Thoracic aorta (tissue), 2 donors: ENCODE measurements at regions not wholly inside any gene's neighbourhood (a gene's known extent, or its start where the extent isn't known, plus 50 kb on each side); places are given as distances from the start of the nearest gene placed in this dataset.

Experiments
- ATAC-seq: fragments of 150-250 bp; one replicate; pipeline ENCODE4 v1.8.0; 2017; ENCODE audit warnings: low read depth; ENCODE audit not compliant: insufficient number of reproducible peaks, low FRiP score
- DNase-seq: peaks from one replicate; pipeline ENCODE4 v3.0.0-alpha.2; 2020; ENCODE audit warnings: low spot score
- H3K27ac ChIP-seq, 2 donors: fragments of 200-600 bp; sonication (generic); 1 replicate in 1 of 2; 2 replicates in 1 of 2; pipeline ENCODE4 v1.5.1; 2016; ENCODE audit warnings: mild to moderate bottlenecking in 2 of 2, moderate library complexity in 2 of 2
- H3K27me3 ChIP-seq: fragments of 200-600 bp; sonication (generic); replicated peaks from 2 replicates; pipeline ENCODE4 v1.6.0; 2016; ENCODE audit warnings: mild to moderate bottlenecking; ENCODE audit not compliant: insufficient read depth
- H3K36me3 ChIP-seq: fragments of 200-600 bp; sonication (generic); one replicate; pipeline ENCODE4 v1.5.1; 2016
- H3K4me1 ChIP-seq, 2 donors: fragments of 200-600 bp; sonication (generic); 1 replicate in 1 of 2; 2 replicates in 1 of 2; pipeline versions ENCODE4 v1.5.1 to v1.6.0; 2016; ENCODE audit warnings: low read depth in 2 of 2, mild to moderate bottlenecking in 1 of 2; ENCODE audit not compliant: control insufficient read depth in 1 of 2
- H3K4me3 ChIP-seq: fragments of 200-600 bp; sonication (generic); 2 replicates; pipeline ENCODE4 v1.5.1; 2016; ENCODE audit warnings: mild to moderate bottlenecking
- H3K9me3 ChIP-seq: fragments of 200-600 bp; sonication (generic); 2 replicates; pipeline ENCODE4 v1.5.1; 2016
- CTCF ChIP-seq: fragments of 200-600 bp; sonication (generic); IDR thresholded peaks from one replicate; pipeline ENCODE4 v1.5.1; 2019; ENCODE audit warnings: antibody characterized with exemption

- Histone ChIP-seq H3K27ac (no peak overlapping the region), H3K4me1 (no peaks in the 10 kb centered on the region), H3K27me3 (no peaks in the 10 kb centered on the region), H3K4me3 (no peak overlapping the region), H3K36me3 (no peaks in the 10 kb centered on the region), H3K9me3 (no peaks in the 10 kb centered on the region)
- no peak for DNase-seq
- TF ChIP-seq CTCF: no peak
- no peak for ATAC-seq
Observed at GRCh38 chrX:116823677-116824076, 360.9 kb upstream of the CT83 start.

DNA sequence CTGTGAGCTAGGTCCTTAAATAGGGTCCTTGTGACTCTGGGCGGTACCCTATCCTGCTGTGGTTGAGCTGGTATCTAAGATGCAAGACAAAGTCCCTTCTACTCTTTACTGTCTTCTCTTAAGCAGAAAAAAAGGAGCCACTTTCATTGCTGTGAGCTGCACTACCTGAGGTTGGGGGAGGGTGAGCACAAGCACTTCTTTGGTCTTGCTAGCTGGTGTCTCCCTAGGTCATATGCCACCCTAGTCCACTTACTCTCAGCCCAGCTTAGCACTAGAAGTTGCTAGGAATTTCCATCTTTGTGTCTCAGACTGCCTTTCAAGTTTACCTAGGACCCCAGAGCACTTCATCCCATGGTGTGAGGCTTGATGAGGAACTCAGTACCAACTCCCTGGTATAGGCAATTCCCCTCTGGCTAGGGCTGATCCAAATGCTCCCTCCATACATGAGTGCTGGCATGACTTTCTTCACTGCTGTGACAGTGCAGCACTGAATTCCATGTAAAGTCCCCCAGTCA lies 343.6 kb upstream of the CT83 start:
- Histone ChIP-seq H3K4me1 (no peaks in the 10 kb centered on the region), H3K27me3 (no peaks in the 10 kb centered on the region), H3K36me3 (no peaks in the 10 kb centered on the region), H3K27ac (no peak overlapping the region), H3K9me3 (no peaks in the 10 kb centered on the region), H3K4me3 (no peak overlapping the region)
- TF ChIP-seq CTCF: no peak
- no peak for DNase-seq
- ATAC-seq: no peak

DNA sequence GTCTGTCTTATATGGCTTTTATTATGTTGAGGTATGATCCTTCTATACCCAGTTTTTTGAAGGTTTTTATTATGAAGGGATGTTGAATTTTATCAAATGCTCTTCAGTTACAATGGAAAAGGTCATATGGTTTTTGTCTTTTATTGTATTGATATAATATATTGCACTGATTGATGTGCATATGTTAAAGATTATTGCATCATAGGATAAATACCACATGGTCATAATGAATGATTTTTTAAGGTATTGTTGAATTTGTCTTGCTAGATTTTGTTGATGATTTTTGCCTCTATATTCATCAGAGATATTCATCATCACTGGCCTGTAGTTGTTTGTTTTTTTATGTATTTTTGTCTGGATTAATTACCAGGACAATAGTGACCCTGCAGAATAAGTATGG lies 339.2 kb upstream of the CT83 start:
- DNase-seq (no peak), ATAC-seq (no peak)
- no peak overlapping the region for H3K27ac ChIP-seq
- H3K9me3 ChIP-seq: no peaks in the 10 kb centered on the region
- H3K4me3 ChIP-seq: no peak overlapping the region
- no peak for TF ChIP-seq CTCF
- H3K36me3 ChIP-seq: no peaks in the 10 kb centered on the region
- H3K4me1 ChIP-seq: no peaks in the 10 kb centered on the region
- no peaks in the 10 kb centered on the region for H3K27me3 ChIP-seq

- H3K36me3 ChIP-seq: no peaks in the 10 kb centered on the region
- H3K27ac ChIP-seq: no peak overlapping the region
- no peaks in the 10 kb centered on the region for H3K9me3 ChIP-seq
- H3K4me3 ChIP-seq: no peak overlapping the region
- no peaks in the 10 kb centered on the region for H3K27me3 ChIP-seq
- ATAC-seq (no peak), DNase-seq (no peak)
- no peak for TF ChIP-seq CTCF
- no peaks in the 10 kb centered on the region for H3K4me1 ChIP-seq
Observed at GRCh38 chrX:116781926-116782325, 319.1 kb upstream of the CT83 start.

- no peaks in the 10 kb centered on the region for H3K36me3 ChIP-seq
- no peaks in the 10 kb centered on the region for H3K27me3 ChIP-seq
- DNase-seq: no peak
- TF ChIP-seq CTCF: no peak
- no peak overlapping the region for H3K27ac ChIP-seq
- H3K4me3 ChIP-seq: no peak overlapping the region
- H3K4me1 ChIP-seq: no peaks in the 10 kb centered on the region
- no peak for ATAC-seq
- no peaks in the 10 kb centered on the region for H3K9me3 ChIP-seq
Observed at GRCh38 chrX:116757491-116757890, 294.7 kb upstream of the CT83 start.
